DOHH2 (cell line): ENCODE measurements at regions not wholly inside any gene's neighbourhood (a gene's known extent, or its start where the extent isn't known, plus 50 kb on each side); places are given as distances from the start of the nearest gene placed in this dataset.

Source experiments
- EZH2phosphoT487 ChIP-seq: fragments of 200-600 bp; sonication (generic); IDR thresholded peaks from 2 replicates; pipeline ENCODE4 v1.6.1; 2017; ENCODE audit warnings: borderline replicate concordance, mild to moderate bottlenecking, antibody characterized with exemption, low read length, moderate library complexity, mixed read lengths
- TF ChIP-seq, protein P1 (sequence below): fragments of 200-600 bp; sonication (generic); IDR thresholded peaks from one replicate; pipeline ENCODE4 v1.5.1; 2014; ENCODE audit warnings: antibody characterized with exemption, mild to moderate bottlenecking, low read depth, low read length; ENCODE audit not compliant: poor library complexity, severe bottlenecking

DNA sequence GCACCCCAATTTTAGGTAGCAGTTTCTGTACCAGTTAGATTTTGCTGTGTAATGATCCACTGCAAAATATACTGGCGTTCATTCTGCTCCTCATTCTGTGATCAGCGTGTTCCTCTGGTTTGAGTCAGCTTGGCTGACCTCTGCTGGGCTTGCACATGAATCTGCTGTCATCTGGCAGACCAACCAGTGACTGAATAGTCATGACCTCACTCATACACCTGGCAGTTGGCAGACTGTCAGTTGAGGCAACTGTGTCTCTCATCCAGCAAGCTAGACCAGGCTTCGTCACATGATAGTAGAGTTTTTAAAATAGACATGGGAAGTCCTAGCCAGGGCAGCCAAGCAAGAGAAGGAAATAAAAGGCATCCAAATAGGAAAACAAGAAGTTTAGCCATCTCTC lies 316.3 kb upstream of the LARGE1 start:
- no peak for TF ChIP-seq EZH2phosphoT487
- TF ChIP-seq, protein P1, sequence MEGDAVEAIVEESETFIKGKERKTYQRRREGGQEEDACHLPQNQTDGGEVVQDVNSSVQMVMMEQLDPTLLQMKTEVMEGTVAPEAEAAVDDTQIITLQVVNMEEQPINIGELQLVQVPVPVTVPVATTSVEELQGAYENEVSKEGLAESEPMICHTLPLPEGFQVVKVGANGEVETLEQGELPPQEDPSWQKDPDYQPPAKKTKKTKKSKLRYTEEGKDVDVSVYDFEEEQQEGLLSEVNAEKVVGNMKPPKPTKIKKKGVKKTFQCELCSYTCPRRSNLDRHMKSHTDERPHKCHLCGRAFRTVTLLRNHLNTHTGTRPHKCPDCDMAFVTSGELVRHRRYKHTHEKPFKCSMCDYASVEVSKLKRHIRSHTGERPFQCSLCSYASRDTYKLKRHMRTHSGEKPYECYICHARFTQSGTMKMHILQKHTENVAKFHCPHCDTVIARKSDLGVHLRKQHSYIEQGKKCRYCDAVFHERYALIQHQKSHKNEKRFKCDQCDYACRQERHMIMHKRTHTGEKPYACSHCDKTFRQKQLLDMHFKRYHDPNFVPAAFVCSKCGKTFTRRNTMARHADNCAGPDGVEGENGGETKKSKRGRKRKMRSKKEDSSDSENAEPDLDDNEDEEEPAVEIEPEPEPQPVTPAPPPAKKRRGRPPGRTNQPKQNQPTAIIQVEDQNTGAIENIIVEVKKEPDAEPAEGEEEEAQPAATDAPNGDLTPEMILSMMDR = no peak
